IMR-90 (cell line): ENCODE measurements at regions not wholly inside any gene's neighbourhood (a gene's known extent, or its start where the extent isn't known, plus 50 kb on each side); places are given as distances from the start of the nearest gene placed in this dataset.

Source experiments
- ATAC-seq: fragments of 200-7000 bp; cut with Tn5 transposase; 2 replicates; pipeline ENCODE4 v1.9.1; 2020; ENCODE audit warnings: low read depth, mild to moderate bottlenecking, moderate library complexity
- BruUV-seq: library from RNA; stranded (reverse); fragments of 400-500 nt; replicated peaks from 2 replicates; lab custom pipeline; 2021; lab: Mats Ljungman, UMichigan
- CTCF ChIA-PET: fragments of 300-600 bp; formaldehyde crosslinking; extraction: SDS; loops from one replicate; lab custom pipeline; 2021; ENCODE audit warnings: antibody characterized with exemption; lab: Yijun Ruan, JAX
- POLR2A ChIA-PET: fragments of 300-600 bp; sonication (Branson Sonifier 250); formaldehyde crosslinking; loops from one replicate; lab custom pipeline; 2022; ENCODE audit warnings: antibody characterized with exemption; ENCODE audit not compliant: unreplicated experiment; lab: Charles Lee
- DNase-seq: peaks from one replicate; pipeline ENCODE4 v3.0.0; 2013
- H2AFZ ChIP-seq: replicated peaks from 2 replicates; pipeline ENCODE3; 2013; ENCODE audit warnings: low read length, mild to moderate bottlenecking; ENCODE audit not compliant: poor library complexity
- H2AK5ac ChIP-seq: 2 replicates; pipeline ENCODE4 v1.6.1; 2013; ENCODE audit warnings: low read depth, low read length, inconsistent platforms
- H2AK9ac ChIP-seq: replicated peaks from 2 replicates; pipeline ENCODE3; 2013; ENCODE audit warnings: mild to moderate bottlenecking, low read depth, low read length, moderate library complexity; ENCODE audit not compliant: poor library complexity
- H2BK120ac ChIP-seq: 2 replicates; pipeline ENCODE4 v1.6.1; 2013; ENCODE audit warnings: low read depth, low read length, inconsistent platforms
- H2BK15ac ChIP-seq: 3 replicates; pipeline ENCODE4 v1.6.1; 2013; ENCODE audit warnings: low read depth, low read length, inconsistent platforms
- H2BK20ac ChIP-seq: 2 replicates; pipeline ENCODE4 v1.6.1; 2013; ENCODE audit warnings: low read depth, mild to moderate bottlenecking, inconsistent platforms, low read length, moderate library complexity
- H2BK5ac ChIP-seq: 2 replicates; pipeline ENCODE4 v1.6.1; 2013; ENCODE audit warnings: mild to moderate bottlenecking, low read depth, low read length, inconsistent platforms; ENCODE audit not compliant: poor library complexity, severe bottlenecking
- H3K14ac ChIP-seq: replicated peaks from 2 replicates; pipeline ENCODE4 v1.6.1; 2013; ENCODE audit warnings: low read depth, low read length, inconsistent platforms
- H3K18ac ChIP-seq: 2 replicates; pipeline ENCODE4 v1.6.1; 2013; ENCODE audit warnings: low read depth, low read length, control low read depth
- H3K23ac ChIP-seq: 2 replicates; pipeline ENCODE4 v1.6.1; 2013; ENCODE audit warnings: low read depth, low read length, inconsistent platforms
- H3K27ac ChIP-seq: 2 replicates; pipeline ENCODE4 v1.5.1; 2013; ENCODE audit warnings: mild to moderate bottlenecking, control low read depth, low read length; ENCODE audit not compliant: insufficient read depth
- H3K27me3 ChIP-seq: 2 replicates; pipeline ENCODE4 v1.6.1; 2013; ENCODE audit warnings: low read length; ENCODE audit not compliant: control insufficient read depth, insufficient read depth
- H3K36me3 ChIP-seq: 2 replicates; pipeline ENCODE4 v1.6.1; 2013; ENCODE audit warnings: low read length, mixed read lengths; ENCODE audit not compliant: control insufficient read depth, insufficient read depth
- H3K4ac ChIP-seq: 2 replicates; pipeline ENCODE4 v1.6.1; 2013; ENCODE audit warnings: low read depth, low read length, inconsistent platforms
- H3K4me1 ChIP-seq: 2 replicates; pipeline ENCODE4 v1.6.1; 2013; ENCODE audit warnings: low read length, mixed read lengths; ENCODE audit not compliant: control insufficient read depth, insufficient read depth
- H3K4me2 ChIP-seq: 2 replicates; pipeline ENCODE4 v1.6.1; 2013; ENCODE audit warnings: low read depth, mild to moderate bottlenecking, control low read depth, low read length, moderate library complexity
- H3K4me3 ChIP-seq: 2 replicates; pipeline ENCODE4 v1.5.1; 2013; ENCODE audit warnings: low read depth, mild to moderate bottlenecking, control low read depth, low read length, moderate library complexity; ENCODE audit not compliant: insufficient read depth
- H3K56ac ChIP-seq: 2 replicates; pipeline ENCODE4 v1.6.1; 2013; ENCODE audit warnings: low read length, inconsistent platforms; ENCODE audit not compliant: insufficient read depth; ENCODE audit errors: extremely low read depth
- H3K79me1 ChIP-seq, 2 experiments: 2 replicates each; pipeline ENCODE4 v1.6.1; 2013; ENCODE audit warnings: low read length in 2 of 2, inconsistent platforms in 1 of 2, low read depth in 1 of 2
- H3K9ac ChIP-seq: 2 replicates; pipeline ENCODE4 v1.6.1; 2013; ENCODE audit warnings: low read depth, low read length, control low read depth
- H3K9me1 ChIP-seq: 2 replicates; pipeline ENCODE4 v1.6.1; 2013; ENCODE audit warnings: low read length, inconsistent platforms; ENCODE audit not compliant: insufficient read depth
- H3K9me3 ChIP-seq: 2 replicates; pipeline ENCODE4 v1.6.1; 2013; ENCODE audit warnings: low read length; ENCODE audit not compliant: control insufficient read depth, insufficient read depth
- H4K20me1 ChIP-seq: 2 replicates; pipeline ENCODE4 v1.6.1; 2013; ENCODE audit warnings: low read length, inconsistent platforms; ENCODE audit not compliant: insufficient read depth
- H4K5ac ChIP-seq: 2 replicates; pipeline ENCODE4 v1.6.1; 2013; ENCODE audit warnings: mild to moderate bottlenecking, low read depth, low read length, control low read depth
- H4K8ac ChIP-seq, 2 experiments: 2 replicates each; pipeline ENCODE4 v1.6.1; 2013; ENCODE audit warnings: low read depth in 2 of 2, low read length in 2 of 2, control low read depth in 1 of 2, inconsistent platforms in 1 of 2
- H4K91ac ChIP-seq: 2 replicates; pipeline ENCODE4 v1.6.1; 2013; ENCODE audit warnings: low read depth, low read length, inconsistent platforms; ENCODE audit not compliant: insufficient read depth
- BHLHE40 ChIP-seq: fragments of 150-350 bp; IDR thresholded peaks from 2 replicates; pipeline ENCODE4 v1.6.1; 2016; ENCODE audit warnings: mild to moderate bottlenecking, low read depth, low read length
- CHD1 ChIP-seq: IDR thresholded peaks from 2 replicates; pipeline ENCODE4 v1.6.1; 2012; ENCODE audit warnings: low read depth, low read length, improper control_type of control experiment
- ELK1 ChIP-seq: fragments of 150-350 bp; IDR thresholded peaks from 2 replicates; pipeline ENCODE4 v1.6.1; 2016; ENCODE audit warnings: low read depth, mild to moderate bottlenecking, low read length, moderate library complexity, borderline replicate concordance
- FOS ChIP-seq: fragments of 150-350 bp; IDR thresholded peaks from 2 replicates; pipeline ENCODE4 v1.6.1; 2016; ENCODE audit warnings: low read depth, low read length
- MAZ ChIP-seq: IDR thresholded peaks from 2 replicates; pipeline ENCODE4 v1.6.1; 2012; ENCODE audit warnings: low read depth, mild to moderate bottlenecking, low read length, improper control_type of control experiment, moderate library complexity, borderline replicate concordance
- MXI1 ChIP-seq: IDR thresholded peaks from 2 replicates; pipeline ENCODE4 v1.6.1; 2012; ENCODE audit warnings: low read depth, mild to moderate bottlenecking, low read length, moderate library complexity, borderline replicate concordance
- NFE2L2 ChIP-seq: fragments of 150-350 bp; IDR thresholded peaks from 2 replicates; pipeline ENCODE4 v1.6.1; 2016; ENCODE audit warnings: low read depth, mild to moderate bottlenecking, low read length
- POLR2A ChIP-seq: IDR thresholded peaks from 2 replicates; pipeline ENCODE4 v1.6.1; 2012; ENCODE audit warnings: mild to moderate bottlenecking, low read depth, low read length
- RAD21 ChIP-seq: IDR thresholded peaks from 2 replicates; pipeline ENCODE4 v1.6.1; 2012; ENCODE audit warnings: low read length, improper control_type of control experiment
- RCOR1 ChIP-seq: IDR thresholded peaks from 2 replicates; pipeline ENCODE4 v1.6.1; 2012; ENCODE audit warnings: mild to moderate bottlenecking, low read length, improper control_type of control experiment; ENCODE audit not compliant: insufficient replicate concordance
- RFX5 ChIP-seq: IDR thresholded peaks from 2 replicates; pipeline ENCODE4 v1.8.0; 2012; ENCODE audit warnings: low read depth, mild to moderate bottlenecking, low read length, moderate library complexity
- SMC3 ChIP-seq: fragments of 150-350 bp; IDR thresholded peaks from 2 replicates; pipeline ENCODE4 v1.6.1; 2016; ENCODE audit warnings: low read depth, mild to moderate bottlenecking, antibody characterized with exemption, low read length, moderate library complexity
- WGBS, 2 experiments: methylation state at CpG; one replicate each; pipeline versions ENCODE4 v1.1.5 to v1.1.7; 2013; ENCODE audit warnings: missing lambda C conversion rate in 2 of 2; ENCODE audit not compliant: insufficient read length in 1 of 2; ENCODE audit errors: extremely low coverage in 2 of 2; 5-methylcytosine and 5-hydroxymethylcytosine counted together
- dilution Hi-C: fragments of 300-500 bp; cut with HindIII; formaldehyde crosslinking; loops from one replicate; pipeline ENCODE4 v1.14.3; 2018; ENCODE audit warnings: low sequenced_read_pairs; ENCODE audit not compliant: unreplicated experiment
- in situ Hi-C: fragments of 300-500 bp; cut with MboI; formaldehyde crosslinking; loops from 3 replicates; pipeline ENCODE4 v1.14.3; 2019; ENCODE audit warnings: low sequenced_read_pairs, inconsistent platforms, mixed read lengths
- intact Hi-C: fragments of 100-400 bp; cut with micrococcal nuclease; formaldehyde crosslinking; loops from 2 replicates; pipeline ENCODE4 v1.10.0; 2022
- TF ChIP-seq, protein P1 (sequence below): fragments of 150-350 bp; IDR thresholded peaks from 2 replicates; pipeline ENCODE4 v1.6.1; 2017; ENCODE audit warnings: mild to moderate bottlenecking, antibody characterized with exemption, low read length, low read depth
- TF ChIP-seq, protein P2 (sequence below): conservative IDR thresholded peaks from 2 replicates; pipeline ENCODE4 v1.5.1; 2012; ENCODE audit warnings: mild to moderate bottlenecking, low read depth, low read length, improper control_type of control experiment

GRCh38 chr16:60945225-60945624, 1091.0 kb downstream of the CDH8 start:
- H3K27ac ChIP-seq: no peak overlapping the region
- DNase-seq (no peak), ATAC-seq (no peak)
- dilution Hi-C loops (no loop called here), intact Hi-C loops (no loop called here), in situ Hi-C loops (no loop called here)
- no peak overlapping the region for H2BK20ac ChIP-seq
- no peak overlapping the region for H4K5ac ChIP-seq
- no CpG with 5 or more reads among the region's 2 CpGs for WGBS, 2 experiments
- no peak overlapping the region for H2BK15ac ChIP-seq
- no peak overlapping the region for H3K4ac ChIP-seq
- H2BK120ac ChIP-seq: no peak overlapping the region
- no peak overlapping the region for H4K8ac ChIP-seq
- no peak overlapping the region for H3K9ac ChIP-seq
- H3K36me3 ChIP-seq: no peaks in the 10 kb centered on the region
- no peak overlapping the region for H3K14ac ChIP-seq
- no peak overlapping the region for H2BK5ac ChIP-seq
- H2AK9ac ChIP-seq: no peak overlapping the region
- H2AFZ ChIP-seq: no peak overlapping the region
- CTCF ChIA-PET: no interaction called here
- TF ChIP-seq, protein P1, sequence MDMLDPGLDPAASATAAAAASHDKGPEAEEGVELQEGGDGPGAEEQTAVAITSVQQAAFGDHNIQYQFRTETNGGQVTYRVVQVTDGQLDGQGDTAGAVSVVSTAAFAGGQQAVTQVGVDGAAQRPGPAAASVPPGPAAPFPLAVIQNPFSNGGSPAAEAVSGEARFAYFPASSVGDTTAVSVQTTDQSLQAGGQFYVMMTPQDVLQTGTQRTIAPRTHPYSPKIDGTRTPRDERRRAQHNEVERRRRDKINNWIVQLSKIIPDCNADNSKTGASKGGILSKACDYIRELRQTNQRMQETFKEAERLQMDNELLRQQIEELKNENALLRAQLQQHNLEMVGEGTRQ: no peak
- TF ChIP-seq BHLHE40: no peak
- TF ChIP-seq RFX5: no peak
- TF ChIP-seq NFE2L2: no peak
- TF ChIP-seq RCOR1: no peak
- TF ChIP-seq ELK1: no peak
- TF ChIP-seq, protein P2, sequence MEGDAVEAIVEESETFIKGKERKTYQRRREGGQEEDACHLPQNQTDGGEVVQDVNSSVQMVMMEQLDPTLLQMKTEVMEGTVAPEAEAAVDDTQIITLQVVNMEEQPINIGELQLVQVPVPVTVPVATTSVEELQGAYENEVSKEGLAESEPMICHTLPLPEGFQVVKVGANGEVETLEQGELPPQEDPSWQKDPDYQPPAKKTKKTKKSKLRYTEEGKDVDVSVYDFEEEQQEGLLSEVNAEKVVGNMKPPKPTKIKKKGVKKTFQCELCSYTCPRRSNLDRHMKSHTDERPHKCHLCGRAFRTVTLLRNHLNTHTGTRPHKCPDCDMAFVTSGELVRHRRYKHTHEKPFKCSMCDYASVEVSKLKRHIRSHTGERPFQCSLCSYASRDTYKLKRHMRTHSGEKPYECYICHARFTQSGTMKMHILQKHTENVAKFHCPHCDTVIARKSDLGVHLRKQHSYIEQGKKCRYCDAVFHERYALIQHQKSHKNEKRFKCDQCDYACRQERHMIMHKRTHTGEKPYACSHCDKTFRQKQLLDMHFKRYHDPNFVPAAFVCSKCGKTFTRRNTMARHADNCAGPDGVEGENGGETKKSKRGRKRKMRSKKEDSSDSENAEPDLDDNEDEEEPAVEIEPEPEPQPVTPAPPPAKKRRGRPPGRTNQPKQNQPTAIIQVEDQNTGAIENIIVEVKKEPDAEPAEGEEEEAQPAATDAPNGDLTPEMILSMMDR: no peak
- no peak for TF ChIP-seq RAD21
- TF ChIP-seq FOS: no peak
- TF ChIP-seq MAZ: no peak
- no peak for TF ChIP-seq SMC3
- TF ChIP-seq MXI1: no peak
- no peak for TF ChIP-seq CHD1
- no peak for TF ChIP-seq POLR2A
- no TSS peak for BruUV-seq
- no peaks in the 10 kb centered on the region for H3K27me3 ChIP-seq
- H3K23ac ChIP-seq: no peak overlapping the region
- H3K18ac ChIP-seq: no peak overlapping the region
- H3K4me3 ChIP-seq: no peak overlapping the region
- H2AK5ac ChIP-seq: no peak overlapping the region
- H3K4me1 ChIP-seq: no peaks in the 10 kb centered on the region
- POLR2A ChIA-PET: no interaction called here
- no peaks in the 10 kb centered on the region for H4K20me1 ChIP-seq
- no peak overlapping the region for H3K4me2 ChIP-seq
- H4K91ac ChIP-seq: no peak overlapping the region
- H3K9me3 ChIP-seq: 0 out of 2 replicates have a peak, but pooled peaks cover 1% of the 10 kb centered on the region
- H3K79me1 ChIP-seq: no peaks in the 10 kb centered on the region
- H3K9me1 ChIP-seq: no peaks in the 10 kb centered on the region
- H3K56ac ChIP-seq: no peak overlapping the region
